SKM-1 treated with dmso at 0.1 percent for 144 hours (cell line): ENCODE measurements at regions not wholly inside any gene's neighbourhood (a gene's known extent, or its start where the extent isn't known, plus 50 kb on each side); places are given as distances from the start of the nearest gene placed in this dataset.

Source experiments
- DNase-seq: peaks from one replicate; lab custom pipeline; 2025; ENCODE audit not compliant: unreplicated experiment; lab: John Stamatoyannopoulos, UW

- no peak for DNase-seq
Measured at GRCh38 chr2:128368437-128369107, 49.9 kb upstream of the HS6ST1 start.

- DNase-seq, result no peak
Measured at GRCh38 chr2:128369108-128369555, 50.5 kb upstream of the HS6ST1 start.

GRCh38 chr2:128369602-128370467, 51.2 kb upstream of the HS6ST1 start:
- no peak for DNase-seq

GRCh38 chr2:128370468-128371247, 52.0 kb upstream of the HS6ST1 start:
- DNase-seq, result no peak

- DNase-seq, result no peak
Measured at GRCh38 chr2:128371248-128371630, 52.6 kb upstream of the HS6ST1 start.

- no peak for DNase-seq
Measured at GRCh38 chr2:128371648-128372345, 53.1 kb upstream of the HS6ST1 start.

- no peak for DNase-seq
Measured at GRCh38 chr2:128372621-128373341, 54.1 kb upstream of the HS6ST1 start.

GRCh38 chr2:128373451-128374000, 54.9 kb upstream of the HS6ST1 start:
- DNase-seq, result no peak

- no peak for DNase-seq
Measured at GRCh38 chr2:128374001-128374710, 55.5 kb upstream of the HS6ST1 start.

GRCh38 chr2:128374711-128375413, 56.2 kb upstream of the HS6ST1 start:
- no peak for DNase-seq

GRCh38 chr2:128375454-128375853, 56.8 kb upstream of the HS6ST1 start:
- DNase-seq, result no peak

GRCh38 chr2:128376241-128377041, 57.8 kb upstream of the HS6ST1 start:
- no peak for DNase-seq

- DNase-seq, result no peak
Measured at GRCh38 chr2:128377071-128377910, 58.6 kb upstream of the HS6ST1 start.

GRCh38 chr2:128378231-128379020, 59.8 kb upstream of the HS6ST1 start:
- DNase-seq, result no peak

- no peak for DNase-seq
Measured at GRCh38 chr2:128379021-128380015, 60.6 kb upstream of the HS6ST1 start.
